H1 (cell line): ENCODE measurements at regions not wholly inside any gene's neighbourhood (a gene's known extent, or its start where the extent isn't known, plus 50 kb on each side); places are given as distances from the start of the nearest gene placed in this dataset.

Experiments used
- CTCF ChIA-PET: fragments of 300-600 bp; sonication (Branson Sonifier 250); formaldehyde crosslinking; loops from one replicate; lab custom pipeline; 2021; ENCODE audit not compliant: partially characterized antibody; lab: Charles Lee
- POLR2A ChIA-PET: fragments of 300-600 bp; sonication (Branson Sonifier 250); formaldehyde crosslinking; loops from one replicate; lab custom pipeline; 2021; ENCODE audit warnings: inconsistent platforms; ENCODE audit not compliant: partially characterized antibody; lab: Charles Lee
- DNase-seq, 2 experiments: peaks; one replicate each; pipeline versions ENCODE4 v3.0.0 to v3.0.0-alpha.2; 2010 to 2022; ENCODE audit warnings: low spot score in 2 of 2, low read depth in 1 of 2, mixed read lengths in 1 of 2
- FAIRE-seq: peaks from 2 replicates; lab custom pipeline; 2011; peaks lifted over from hg19 to GRCh38; lab: Jason Lieb, UNC
- H2AFZ ChIP-seq: 2 replicates; pipeline ENCODE4 v1.8.1; 2012; ENCODE audit warnings: low read length, inconsistent platforms
- H2AK5ac ChIP-seq: 2 replicates; pipeline ENCODE4 v1.6.1; 2013; ENCODE audit warnings: low read depth, low read length
- H2BK120ac ChIP-seq: replicated peaks from 2 replicates; pipeline ENCODE3; 2013; ENCODE audit warnings: low read depth, low read length, inconsistent platforms
- H2BK12ac ChIP-seq: 2 replicates; pipeline ENCODE4 v1.6.1; 2013; ENCODE audit warnings: low read depth, low read length
- H2BK15ac ChIP-seq: 2 replicates; pipeline ENCODE4 v1.6.1; 2013; ENCODE audit warnings: low read length
- H2BK20ac ChIP-seq: 2 replicates; pipeline ENCODE4 v1.6.1; 2013; ENCODE audit warnings: low read length
- H2BK5ac ChIP-seq: 2 replicates; pipeline ENCODE4 v1.6.1; 2013; ENCODE audit warnings: low read depth, low read length
- H3K14ac ChIP-seq: 2 replicates; pipeline ENCODE4 v1.6.1; 2013; ENCODE audit warnings: inconsistent platforms; ENCODE audit not compliant: insufficient read length
- H3K18ac ChIP-seq: 2 replicates; pipeline ENCODE4 v1.6.1; 2013; ENCODE audit warnings: low read length; ENCODE audit errors: extremely low read depth
- H3K23ac ChIP-seq: 2 replicates; pipeline ENCODE4 v1.6.1; 2013; ENCODE audit warnings: inconsistent platforms; ENCODE audit not compliant: insufficient read length
- H3K23me2 ChIP-seq: 2 replicates; pipeline ENCODE4 v1.6.1; 2013; ENCODE audit warnings: low read depth, low read length
- H3K27ac ChIP-seq: 2 replicates; pipeline ENCODE4 v1.6.1; 2011; ENCODE audit warnings: low read depth, low read length, inconsistent platforms
- H3K27me3 ChIP-seq, 4 experiments: replicated peaks in 1 of 4; 1 replicate in 1 of 4; 2 replicates in 3 of 4; pipeline versions ENCODE4 v1.6.1 to v1.8.1; 2011 to 2013; ENCODE audit warnings: low read length in 3 of 4, mild to moderate bottlenecking in 3 of 4, inconsistent platforms in 2 of 4, mixed read lengths in 2 of 4, moderate library complexity in 1 of 4; ENCODE audit not compliant: control insufficient read depth in 3 of 4, insufficient read depth in 3 of 4; ENCODE audit errors: extremely low read depth in 1 of 4
- H3K36me3 ChIP-seq, 4 experiments: 2 replicates each; pipeline versions ENCODE4 v1.6.1 to v1.8.1; 2011 to 2013; ENCODE audit warnings: mild to moderate bottlenecking in 4 of 4, low read length in 3 of 4, moderate library complexity in 2 of 4, control low read depth in 1 of 4, inconsistent platforms in 1 of 4; ENCODE audit not compliant: insufficient read depth in 4 of 4, control insufficient read depth in 2 of 4
- H3K4ac ChIP-seq: replicated peaks from 2 replicates; pipeline ENCODE3; 2013; ENCODE audit warnings: low read length, low read depth, mixed read lengths, inconsistent platforms; ENCODE audit not compliant: insufficient read length
- H3K4me1 ChIP-seq, 4 experiments: replicated peaks in 1 of 4; 1 replicate in 1 of 4; 2 replicates in 3 of 4; pipeline versions ENCODE4 v1.6.1 to v1.8.1; 2011 to 2013; ENCODE audit warnings: low read length in 3 of 4, inconsistent platforms in 2 of 4, mixed read lengths in 1 of 4; ENCODE audit not compliant: insufficient read depth in 4 of 4, control insufficient read depth in 3 of 4
- H3K4me2 ChIP-seq, 2 experiments: 2 replicates each; pipeline versions ENCODE4 v1.6.1 to v1.8.1; 2011 to 2013; ENCODE audit warnings: low read depth in 2 of 2, low read length in 2 of 2, control low read depth in 1 of 2, inconsistent platforms in 1 of 2, mild to moderate bottlenecking in 1 of 2; ENCODE audit not compliant: insufficient read depth in 1 of 2
- H3K4me3 ChIP-seq, 4 experiments: fragments of 200-600, 300-600 bp in 1 of 4; sonication (generic), shearing (Covaris generic), sonication (Bioruptor Twin) in 1 of 4; 2 replicates each; pipeline versions ENCODE4 v1.5.1 to v1.8.1; 2011 to 2016; ENCODE audit warnings: low read length in 4 of 4, low read depth in 3 of 4, control low read depth in 2 of 4, inconsistent platforms in 2 of 4, mild to moderate bottlenecking in 2 of 4, mixed read lengths in 1 of 4, moderate library complexity in 1 of 4; ENCODE audit not compliant: insufficient read depth in 2 of 4; ENCODE audit errors: extremely low read depth in 1 of 4
- H3K56ac ChIP-seq: replicated peaks from 2 replicates; pipeline ENCODE3; 2013; ENCODE audit warnings: low read depth, mild to moderate bottlenecking, mixed read lengths, low read length, inconsistent platforms; ENCODE audit not compliant: insufficient read length
- H3K79me1 ChIP-seq: 2 replicates; pipeline ENCODE4 v1.6.1; 2013; ENCODE audit warnings: low read depth, low read length, control low read depth
- H3K79me2 ChIP-seq, 2 experiments: 2 replicates each; pipeline versions ENCODE4 v1.6.1 to v1.8.1; 2012 to 2013; ENCODE audit warnings: low read length in 2 of 2, mild to moderate bottlenecking in 2 of 2, inconsistent platforms in 1 of 2; ENCODE audit not compliant: insufficient read depth in 2 of 2, control insufficient read depth in 1 of 2
- H3K9ac ChIP-seq, 4 experiments: replicated peaks in 1 of 4; 1 replicate in 1 of 4; 2 replicates in 3 of 4; pipeline versions ENCODE4 v1.6.1 to v1.8.1; 2011 to 2013; ENCODE audit warnings: low read depth in 3 of 4, low read length in 3 of 4, control low read depth in 2 of 4, mild to moderate bottlenecking in 2 of 4, moderate library complexity in 2 of 4, inconsistent platforms in 1 of 4; ENCODE audit errors: extremely low read depth in 1 of 4
- H3K9me3 ChIP-seq, 2 experiments: 2 replicates each; pipeline versions ENCODE4 v1.6.1 to v1.8.1; 2012 to 2013; ENCODE audit warnings: mild to moderate bottlenecking in 2 of 2, moderate library complexity in 2 of 2, control low read depth in 1 of 2, inconsistent platforms in 1 of 2, low read depth in 1 of 2, low read length in 1 of 2, mixed read lengths in 1 of 2; ENCODE audit not compliant: insufficient read depth in 2 of 2
- H4K20me1 ChIP-seq, 2 experiments: replicated peaks in 1 of 2; 2 replicates each; pipeline versions ENCODE3 to v1.8.1; 2011 to 2013; ENCODE audit warnings: inconsistent platforms in 2 of 2, low read length in 2 of 2, mild to moderate bottlenecking in 1 of 2; ENCODE audit not compliant: insufficient read depth in 2 of 2, control insufficient read depth in 1 of 2
- H4K5ac ChIP-seq: 2 replicates; pipeline ENCODE4 v1.6.1; 2013; ENCODE audit warnings: low read length, low read depth, mixed read lengths, inconsistent platforms; ENCODE audit not compliant: insufficient read length
- H4K8ac ChIP-seq: 2 replicates; pipeline ENCODE4 v1.8.0; 2013; ENCODE audit warnings: mild to moderate bottlenecking, moderate library complexity, low read length, inconsistent platforms; ENCODE audit not compliant: insufficient read depth; ENCODE audit errors: extremely low read depth
- H4K91ac ChIP-seq: replicated peaks from 2 replicates; pipeline ENCODE3; 2013; ENCODE audit warnings: low read length, mixed read lengths, inconsistent platforms; ENCODE audit not compliant: insufficient read length
- BRCA1 ChIP-seq: IDR thresholded peaks from 2 replicates; pipeline ENCODE4 v1.6.1; 2012; ENCODE audit warnings: low read depth, low read length, improper control_type of control experiment
- CREB1 ChIP-seq: IDR thresholded peaks from 2 replicates; pipeline ENCODE4 v1.6.1; 2012; ENCODE audit warnings: inconsistent platforms
- EP300 ChIP-seq, 2 experiments: IDR thresholded peaks; 1 replicate in 1 of 2; 2 replicates in 1 of 2; pipeline ENCODE4 v1.6.1; 2011 to 2012; ENCODE audit warnings: low read depth in 2 of 2, low read length in 2 of 2, mild to moderate bottlenecking in 2 of 2, borderline replicate concordance in 1 of 2, inconsistent platforms in 1 of 2, moderate library complexity in 1 of 2
- FOSL1 ChIP-seq: IDR thresholded peaks from 2 replicates; pipeline ENCODE4 v1.6.1; 2011; ENCODE audit warnings: mild to moderate bottlenecking, low read depth, low read length, moderate library complexity; ENCODE audit not compliant: insufficient read depth
- JUND ChIP-seq: IDR thresholded peaks from 2 replicates; pipeline ENCODE4 v1.6.1; 2011; ENCODE audit warnings: mild to moderate bottlenecking, improper control_type of control experiment, low read length
- KDM1A ChIP-seq: fragments of 200-600, 300-600 bp; sonication (generic); IDR thresholded peaks from 2 replicates; pipeline ENCODE4 v1.7.1; 2016; ENCODE audit warnings: mild to moderate bottlenecking, low read length, borderline replicate concordance
- KDM4A ChIP-seq: IDR thresholded peaks from one replicate; pipeline ENCODE4 v1.7.1; 2012; ENCODE audit warnings: low read depth, mild to moderate bottlenecking, moderate library complexity, low read length, inconsistent platforms; ENCODE audit not compliant: severe bottlenecking
- NANOG ChIP-seq: IDR thresholded peaks from 2 replicates; pipeline ENCODE4 v1.6.1; 2011; ENCODE audit warnings: low read length, low read depth, mild to moderate bottlenecking, inconsistent platforms; ENCODE audit not compliant: insufficient read depth, poor library complexity, severe bottlenecking
- PHF8 ChIP-seq: fragments of 200-600 bp; sonication (generic); conservative IDR thresholded peaks from 2 replicates; pipeline ENCODE4 v1.7.1; 2012; ENCODE audit warnings: low read depth, mild to moderate bottlenecking, inconsistent platforms, low read length, moderate library complexity
- RBBP5 ChIP-seq: IDR thresholded peaks from 2 replicates; pipeline ENCODE4 v1.7.1; 2012; ENCODE audit warnings: low read depth, mild to moderate bottlenecking, inconsistent platforms, low read length, moderate library complexity, borderline replicate concordance
- SIRT6 ChIP-seq: IDR thresholded peaks from one replicate; pipeline ENCODE4 v1.7.1; 2012; ENCODE audit warnings: low read length, inconsistent platforms
- SIX5 ChIP-seq: IDR thresholded peaks from 2 replicates; pipeline ENCODE4 v1.6.1; 2011; ENCODE audit warnings: mild to moderate bottlenecking, low read depth, low read length
- SP1 ChIP-seq: IDR thresholded peaks from 2 replicates; pipeline ENCODE4 v1.6.1; 2011; ENCODE audit warnings: low read depth, low read length
- SP2 ChIP-seq: IDR thresholded peaks from 2 replicates; pipeline ENCODE4 v1.6.1; 2012; ENCODE audit warnings: mild to moderate bottlenecking, low read length, inconsistent platforms
- SP4 ChIP-seq: IDR thresholded peaks from 2 replicates; pipeline ENCODE4 v1.6.1; 2012; ENCODE audit warnings: low read length, inconsistent platforms
- TAF1 ChIP-seq: IDR thresholded peaks from 2 replicates; pipeline ENCODE4 v1.6.1; 2011; ENCODE audit warnings: mild to moderate bottlenecking, low read depth, low read length
- WGBS, 2 experiments: shearing (Covaris generic) in 1 of 2; methylation state at CpG; one replicate each; pipeline versions ENCODE4 v1.1.6 to v1.1.7; 2013 to 2015; ENCODE audit warnings: low lambda C conversion rate in 2 of 2, mixed read lengths in 2 of 2, inconsistent platforms in 1 of 2, low coverage in 1 of 2, missing lambda C conversion rate in 1 of 2; ENCODE audit not compliant: insufficient replicate concordance in 2 of 2, insufficient coverage in 1 of 2, insufficient read length in 1 of 2; ENCODE audit errors: extremely low coverage in 1 of 2, missing lambda C conversion rate in 1 of 2; 5-methylcytosine and 5-hydroxymethylcytosine counted together
- TF ChIP-seq, protein P1 (sequence below): IDR thresholded peaks from 2 replicates; pipeline ENCODE4 v1.6.1; 2012; ENCODE audit warnings: inconsistent platforms

DNA sequence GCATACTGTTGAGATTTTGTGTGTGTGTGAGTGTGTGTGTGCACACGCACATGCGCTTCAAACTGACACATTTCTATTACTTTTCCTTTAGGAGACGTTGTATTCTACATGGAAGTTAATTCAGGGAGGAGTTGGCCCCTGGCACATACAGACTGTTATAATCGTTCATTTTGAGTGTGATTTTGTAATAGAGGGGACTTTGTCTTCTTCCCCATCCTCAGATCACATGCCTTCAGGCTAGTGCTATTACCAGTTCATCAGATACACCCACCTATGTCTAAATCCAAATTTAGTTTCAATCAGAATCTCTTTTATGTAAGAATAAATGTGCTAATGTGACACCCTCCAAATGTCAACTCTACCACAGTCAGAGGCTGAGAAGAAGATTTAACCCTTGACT, 90.2 kb downstream of the FBXO4 start:
- Histone ChIP-seq H3K4me1 (no peaks in the 10 kb centered on the region), H2BK120ac (no peak overlapping the region), H3K27ac (no peak overlapping the region), H3K36me3 (no peaks in the 10 kb centered on the region), H4K5ac (no peak overlapping the region), H4K8ac (no peak overlapping the region), H3K9me3 (no peaks in the 10 kb centered on the region), H3K23ac (no peak overlapping the region), H2BK20ac (no peak overlapping the region), H3K56ac (no peak overlapping the region), H2BK5ac (no peak overlapping the region), H3K27me3 (no peaks in the 10 kb centered on the region), H2BK12ac (no peak overlapping the region), H3K14ac (no peak overlapping the region), H4K20me1 (no peaks in the 10 kb centered on the region), H3K23me2 (no peaks in the 10 kb centered on the region; the same call in 1 of the 2 replicates), H2BK15ac (no peak overlapping the region), H3K9ac (no peak overlapping the region), H3K18ac (no peak overlapping the region), H3K79me2 (no peaks in the 10 kb centered on the region), H3K79me1 (no peaks in the 10 kb centered on the region), H3K4me2 (no peak overlapping the region), H2AFZ (no peak overlapping the region), H2AK5ac (no peak overlapping the region), H3K4ac (no peak overlapping the region), H3K4me3 (no peak overlapping the region), H4K91ac (no peak overlapping the region)
- ChIA-PET POLR2A (no interaction called here), CTCF (no interaction called here)
- no peak for TF ChIP-seq CREB1
- no peak for TF ChIP-seq SIRT6
- TF ChIP-seq KDM4A, result no peak
- no peak for TF ChIP-seq SP2
- no peak for TF ChIP-seq TAF1
- no peak for TF ChIP-seq KDM1A
- TF ChIP-seq EP300 (IDR thresholded peaks at IDR 0.05; ENCODE audit: borderline replicate concordance in 1 of 2, low read depth in 2 of 2, low read length in 2 of 2), result no peak
- TF ChIP-seq FOSL1, result no peak
- TF ChIP-seq SP4, result no peak
- no peak for TF ChIP-seq SIX5
- no peak for TF ChIP-seq PHF8
- TF ChIP-seq RBBP5, result no peak
- no peak for TF ChIP-seq NANOG
- TF ChIP-seq, protein P1, sequence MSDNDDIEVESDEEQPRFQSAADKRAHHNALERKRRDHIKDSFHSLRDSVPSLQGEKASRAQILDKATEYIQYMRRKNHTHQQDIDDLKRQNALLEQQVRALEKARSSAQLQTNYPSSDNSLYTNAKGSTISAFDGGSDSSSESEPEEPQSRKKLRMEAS, result no peak
- TF ChIP-seq BRCA1, result no peak
- no peak for TF ChIP-seq SP1
- no peak for TF ChIP-seq JUND
- WGBS, 2 experiments, result 93% methylated on average over 4 of the region's 4 CpGs; no CpG with 5 or more reads in 1 of the 2 experiments
- FAIRE-seq (no peak), DNase-seq (no peak)
